GM20000 (cell line): ENCODE measurements at regions not wholly inside any gene's neighbourhood (a gene's known extent, or its start where the extent isn't known, plus 50 kb on each side); places are given as distances from the start of the nearest gene placed in this dataset.

Source experiments
- DNase-seq: peaks from one replicate; pipeline ENCODE4 v3.0.0; 2012; ENCODE audit warnings: low spot score
- CTCF ChIP-seq: IDR thresholded peaks from 2 replicates; pipeline ENCODE4 v1.5.1; 2012; ENCODE audit warnings: mild to moderate bottlenecking, control low read depth; ENCODE audit errors: extremely low read depth, missing control alignments

DNA sequence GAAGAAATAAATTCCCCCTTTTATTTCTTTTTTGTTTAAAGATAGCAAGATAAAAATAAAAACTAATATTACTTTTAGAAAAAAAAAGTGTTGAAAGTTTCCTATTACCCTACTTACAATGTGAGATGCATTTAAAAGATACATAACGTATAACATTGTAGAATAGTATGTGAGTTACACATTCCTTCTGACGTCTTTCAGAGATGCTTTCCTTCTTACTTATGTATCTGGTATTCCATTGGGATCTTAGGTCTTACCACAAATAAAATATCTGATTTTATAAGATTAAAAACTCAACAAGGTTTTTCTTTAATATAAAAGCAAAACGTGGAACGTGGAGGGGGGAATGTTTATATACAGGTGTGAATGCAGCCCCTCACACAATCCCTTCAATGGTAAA lies 147.2 kb upstream of the ETS2 start:
- no peak for TF ChIP-seq CTCF
- no peak for DNase-seq

- DNase-seq = no peak
- no peak for TF ChIP-seq CTCF
Observed at GRCh38 chr21:38659936-38660332, 145.8 kb upstream of the ETS2 start.

- DNase-seq = peak; percentile 34
- no peak for TF ChIP-seq CTCF
Observed at GRCh38 chr21:38660333-38661196, 145.2 kb upstream of the ETS2 start.

DNA sequence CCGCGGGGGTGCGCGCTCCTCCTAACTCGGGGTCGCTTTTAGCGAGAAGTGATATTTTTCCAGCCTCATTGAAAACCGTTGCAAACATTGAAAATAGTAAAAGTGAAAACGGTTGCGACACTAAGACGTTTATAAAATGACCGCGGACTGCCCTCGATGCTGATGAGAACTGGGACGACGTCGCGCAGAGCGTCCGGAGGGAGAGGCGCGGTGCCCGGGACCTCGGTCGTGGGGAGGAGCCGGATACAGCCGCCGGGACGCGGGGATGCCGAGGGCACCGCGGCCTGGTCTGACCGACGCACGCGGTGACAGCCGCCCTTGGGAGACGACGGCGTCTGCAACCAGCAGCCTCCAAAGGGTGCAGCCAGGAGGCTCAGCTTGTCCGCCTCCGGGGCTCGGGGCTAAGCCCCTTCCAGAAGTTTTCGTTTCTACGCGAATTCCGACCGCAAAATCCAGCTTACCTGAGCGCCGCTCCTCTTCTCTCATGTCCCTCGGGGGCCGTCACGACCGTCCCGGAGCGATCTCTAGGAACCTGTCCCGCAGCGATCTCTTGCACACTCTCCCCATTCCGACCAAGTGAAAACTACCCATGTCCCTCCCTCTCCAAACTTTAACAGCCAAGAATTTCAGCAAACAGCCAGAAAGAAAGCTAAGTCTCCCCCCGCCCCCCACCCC lies 144.4 kb upstream of the ETS2 start:
- TF ChIP-seq CTCF = no peak
- DNase-seq = peak; percentile 30

DNA sequence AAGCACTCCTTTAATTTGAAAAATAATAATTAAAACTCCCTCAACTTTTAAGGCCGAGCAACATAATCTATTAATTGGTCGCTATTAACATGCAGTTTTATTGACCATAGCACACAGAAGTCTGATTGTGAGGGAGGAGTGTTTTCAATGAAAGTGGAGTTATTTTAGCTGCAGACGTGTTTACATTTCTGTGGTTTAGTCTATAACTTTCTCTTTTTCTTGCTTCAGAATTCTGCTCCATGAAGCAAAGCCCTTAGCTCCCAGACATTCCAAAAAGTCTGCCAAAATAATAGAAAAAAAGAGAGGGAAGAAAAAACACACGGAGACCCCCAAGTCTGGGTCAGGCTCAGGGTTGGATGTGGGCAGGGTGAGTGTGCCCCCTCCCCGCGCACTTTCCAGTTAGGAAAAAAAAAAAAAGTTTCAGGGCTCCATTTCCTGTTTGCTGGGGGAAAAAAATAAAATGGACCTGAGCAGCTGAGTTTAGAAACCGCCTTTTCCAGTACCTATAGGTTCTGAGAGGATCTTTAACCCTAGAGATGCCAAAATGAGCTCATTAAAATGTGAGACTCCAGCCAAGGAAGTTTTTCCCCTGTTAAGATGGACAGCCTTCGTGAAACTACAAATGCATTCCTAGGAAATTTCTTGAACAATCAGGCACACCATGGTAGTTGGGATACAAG lies 143.7 kb upstream of the ETS2 start:
- no peak for TF ChIP-seq CTCF
- DNase-seq = no peak

GRCh38 chr21:38663282-38663681 lies 142.4 kb upstream of the ETS2 start:
- TF ChIP-seq CTCF = no peak
- no peak for DNase-seq

DNA sequence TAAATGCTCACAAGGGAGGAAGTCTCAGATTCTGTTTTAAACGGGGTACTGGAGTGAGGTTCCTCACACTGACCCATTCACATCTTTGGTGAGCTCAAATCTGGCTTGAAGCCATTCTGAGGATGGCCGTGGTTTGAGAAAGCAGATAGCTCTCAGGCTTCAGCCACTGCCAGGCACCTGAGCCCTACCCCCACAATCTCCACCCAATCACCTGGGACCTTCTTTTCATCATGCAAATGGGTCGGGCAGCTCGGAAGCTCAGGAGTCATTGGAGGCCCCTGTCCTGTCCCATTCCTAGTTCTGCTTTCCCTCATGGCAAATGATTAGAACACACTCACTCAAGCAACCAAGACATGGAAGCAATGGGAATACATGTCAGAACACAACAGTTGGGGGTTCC lies 141.4 kb upstream of the ETS2 start:
- no peak for DNase-seq
- TF ChIP-seq CTCF = no peak
